Coronary artery (tissue), 2 donors: ENCODE measurements at regions not wholly inside any gene's neighbourhood (a gene's known extent, or its start where the extent isn't known, plus 50 kb on each side); places are given as distances from the start of the nearest gene placed in this dataset.
A peak's percentile ranks its signal among the peaks of the same experiment; 100 is the strongest.

Experiments
- DNase-seq: peaks from one replicate; pipeline ENCODE4 v3.0.0-alpha.2; 2017; ENCODE audit warnings: low spot score
- H3K27ac ChIP-seq, 2 donors: fragments of 200-600 bp; sonication (generic); one replicate each; pipeline ENCODE4 v1.5.1; 2016 to 2019
- H3K4me3 ChIP-seq: fragments of 200-600 bp; sonication (generic); 2 replicates; pipeline ENCODE4 v1.5.1; 2016; ENCODE audit warnings: mild to moderate bottlenecking, moderate library complexity
- CTCF ChIP-seq: fragments of 200-600 bp; sonication (generic); IDR thresholded peaks from one replicate; pipeline ENCODE4 v1.5.1; 2019; ENCODE audit warnings: antibody characterized with exemption

GRCh38 chr19:31096935-31097545 is 252.2 kb downstream of the TSHZ3 start:
- Histone ChIP-seq H3K27ac (no peak overlapping the region), H3K4me3 (no peak overlapping the region)
- TF ChIP-seq CTCF, result no peak
- no peak for DNase-seq

DNA sequence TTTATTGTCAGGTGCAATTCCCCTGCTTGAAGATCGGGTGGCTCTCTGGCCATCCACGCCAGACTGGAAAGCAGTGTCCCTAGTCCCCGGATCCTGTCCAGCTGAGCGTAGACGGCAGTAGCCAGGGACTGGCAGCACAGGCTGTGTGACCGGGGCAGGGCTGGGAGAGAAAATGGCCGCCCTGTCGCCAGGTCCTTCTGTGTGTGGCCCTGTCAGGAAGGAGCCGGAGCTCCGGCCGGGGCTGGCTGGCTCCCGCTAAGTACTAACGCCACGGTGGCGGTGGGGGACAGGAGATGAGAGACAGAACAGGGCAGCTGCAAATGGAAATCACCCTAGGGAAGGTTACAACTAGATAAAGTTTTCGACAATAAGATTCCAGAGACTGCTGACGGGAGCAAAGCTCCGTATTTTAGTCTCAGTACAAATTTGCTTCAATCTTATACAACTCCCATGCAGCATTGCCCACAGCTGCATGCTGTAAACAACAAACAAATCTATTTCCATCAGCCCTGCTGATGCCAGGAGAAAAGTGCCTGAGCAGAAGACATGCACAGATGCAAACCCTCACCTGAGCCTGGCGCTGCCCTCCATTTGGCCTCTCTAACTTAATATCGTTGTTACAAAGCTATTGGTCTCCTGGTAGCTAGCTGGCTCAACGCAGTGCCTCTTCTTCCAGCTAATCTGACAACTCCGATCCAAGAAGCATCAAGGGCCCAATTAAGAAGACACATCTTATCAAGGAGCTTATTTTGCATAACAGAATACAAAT is 253.0 kb downstream of the TSHZ3 start:
- no peak for TF ChIP-seq CTCF
- Histone ChIP-seq H3K4me3 (no peak overlapping the region), H3K27ac (no peak overlapping the region)
- DNase-seq, result no peak

DNA sequence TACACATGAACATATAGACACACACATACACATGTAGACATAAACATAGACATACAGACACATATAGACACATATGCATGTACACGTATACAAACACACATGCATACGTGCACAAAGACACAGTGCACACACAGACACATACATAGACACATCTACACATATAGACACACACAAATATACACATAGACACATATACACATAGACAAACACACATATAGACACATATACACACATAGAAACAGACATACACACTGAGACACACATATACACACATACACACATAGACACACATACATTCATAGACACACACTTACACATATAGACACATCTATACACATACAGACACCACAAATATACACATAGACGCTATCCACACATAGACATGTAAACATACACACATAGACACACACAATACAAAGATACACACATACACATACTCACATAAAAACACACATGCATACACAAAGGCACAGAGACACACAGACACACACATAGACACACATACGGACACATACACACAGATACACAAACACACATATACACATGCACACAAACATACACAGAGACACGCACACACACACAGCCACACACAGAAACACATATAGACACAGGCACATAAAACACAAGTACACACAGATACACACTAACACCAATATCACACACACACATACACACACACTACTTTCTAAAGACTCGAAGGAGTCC is 254.0 kb downstream of the TSHZ3 start:
- no peak for DNase-seq
- H3K4me3 ChIP-seq, result no peak overlapping the region
- no peak overlapping the region for H3K27ac ChIP-seq
- TF ChIP-seq CTCF, result no peak

- no peak for TF ChIP-seq CTCF
- Histone ChIP-seq H3K4me3 (no peak overlapping the region), H3K27ac (no peak overlapping the region)
- no peak for DNase-seq
Measured at GRCh38 chr19:31092274-31092673, 257.0 kb downstream of the TSHZ3 start.

DNA sequence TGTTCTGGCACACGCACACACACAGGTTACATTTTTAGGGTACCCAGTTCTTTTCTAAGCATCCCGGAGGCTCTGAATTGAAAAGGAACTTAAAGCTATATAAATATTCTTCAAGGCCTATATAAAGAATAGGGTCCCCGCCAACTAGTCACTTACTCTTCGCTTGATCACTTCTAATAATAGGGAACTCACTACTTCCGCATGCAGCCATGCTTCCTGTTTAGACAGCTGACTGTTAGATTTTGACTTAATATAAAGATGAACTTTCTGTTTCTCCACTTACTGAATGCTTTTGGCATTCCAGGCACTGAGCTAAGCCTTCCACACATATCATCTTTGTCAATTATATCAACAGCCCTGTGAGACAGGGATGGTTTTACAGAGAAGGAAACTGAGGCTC is 259.6 kb downstream of the TSHZ3 start:
- no peak for DNase-seq
- Histone ChIP-seq H3K4me3 (no peak overlapping the region), H3K27ac (peak overlapping the region in 1 of 2 donors; percentile 28)
- TF ChIP-seq CTCF, result no peak

GRCh38 chr19:31085125-31085524 is 264.1 kb downstream of the TSHZ3 start:
- Histone ChIP-seq H3K27ac (no peak overlapping the region), H3K4me3 (no peak overlapping the region)
- TF ChIP-seq CTCF, result no peak
- no peak for DNase-seq
